Keratinocyte (primary cell): ENCODE measurements at regions not wholly inside any gene's neighbourhood (a gene's known extent, or its start where the extent isn't known, plus 50 kb on each side); places are given as distances from the start of the nearest gene placed in this dataset.

Experiments
- DNase-seq: peaks from one replicate; pipeline ENCODE4 v3.0.0-alpha.2; 2011; ENCODE audit warnings: low read depth, missing footprints, low spot score
- FAIRE-seq: peaks from 2 replicates; lab custom pipeline; 2011; peaks lifted over from hg19 to GRCh38; lab: Jason Lieb, UNC
- H2AFZ ChIP-seq: 2 replicates; pipeline ENCODE4 v1.6.0; 2012; ENCODE audit warnings: low read length, control low read depth, inconsistent platforms; ENCODE audit not compliant: control insufficient read depth
- H3K27ac ChIP-seq: 2 replicates; pipeline ENCODE4 v1.5.1; 2011; ENCODE audit warnings: low read length; ENCODE audit not compliant: control insufficient read depth, insufficient read depth
- H3K27me3 ChIP-seq: 3 replicates; pipeline ENCODE4 v1.6.0; 2011; ENCODE audit warnings: low read length; ENCODE audit not compliant: control insufficient read depth, insufficient read depth; ENCODE audit errors: extremely low read depth
- H3K36me3 ChIP-seq, 2 experiments: 2 replicates in 1 of 2; 3 replicates in 1 of 2; pipeline ENCODE4 v1.5.1; 2011; ENCODE audit warnings: low read length in 2 of 2, mild to moderate bottlenecking in 1 of 2; ENCODE audit not compliant: control insufficient read depth in 2 of 2, insufficient read depth in 2 of 2; ENCODE audit errors: extremely low read depth in 1 of 2
- H3K4me1 ChIP-seq: 3 replicates; pipeline ENCODE4 v1.5.1; 2011; ENCODE audit warnings: low read length; ENCODE audit not compliant: control insufficient read depth, insufficient read depth; ENCODE audit errors: extremely low read depth
- H3K4me2 ChIP-seq: 3 replicates; pipeline ENCODE4 v1.6.0; 2011; ENCODE audit warnings: low read depth, low read length; ENCODE audit not compliant: control insufficient read depth, insufficient read depth; ENCODE audit errors: extremely low read depth
- H3K4me3 ChIP-seq, 3 experiments: fragments of 200-600 bp in 1 of 3; sonication (generic) in 1 of 3; 2 replicates in 2 of 3; 3 replicates in 1 of 3; pipeline ENCODE4 v1.5.1; 2011 to 2016; ENCODE audit warnings: low read length in 3 of 3, mild to moderate bottlenecking in 3 of 3, control low read depth in 2 of 3, inconsistent platforms in 1 of 3, low read depth in 1 of 3, mixed read lengths in 1 of 3, mixed run types in 1 of 3, moderate library complexity in 1 of 3; ENCODE audit not compliant: control insufficient read depth in 2 of 3, insufficient read depth in 2 of 3; ENCODE audit errors: extremely low read depth in 1 of 3
- H3K79me2 ChIP-seq: 2 replicates; pipeline ENCODE4 v1.6.0; 2012; ENCODE audit warnings: low read length; ENCODE audit not compliant: control insufficient read depth, insufficient read depth
- H3K9ac ChIP-seq: 3 replicates; pipeline ENCODE4 v1.6.0; 2011; ENCODE audit warnings: low read length; ENCODE audit not compliant: control insufficient read depth, insufficient read depth; ENCODE audit errors: extremely low read depth
- H3K9me1 ChIP-seq: 3 replicates; pipeline ENCODE4 v1.6.0; 2011; ENCODE audit warnings: low read length; ENCODE audit not compliant: control insufficient read depth, insufficient read depth; ENCODE audit errors: extremely low read depth
- H3K9me3 ChIP-seq: 2 replicates; pipeline ENCODE4 v1.5.1; 2012; ENCODE audit warnings: low read depth, low read length; ENCODE audit not compliant: control insufficient read depth
- H4K20me1 ChIP-seq: 3 replicates; pipeline ENCODE4 v1.6.0; 2011; ENCODE audit warnings: low read length; ENCODE audit not compliant: control insufficient read depth, insufficient read depth; ENCODE audit errors: extremely low read depth
- CTCF ChIP-seq, 3 experiments: IDR thresholded peaks in 1 of 3; conservative IDR thresholded peaks in 1 of 3; optimal IDR thresholded peaks in 1 of 3; 2 replicates in 2 of 3; 3 replicates in 1 of 3; pipeline versions ENCODE3 to v1.5.1; 2011; ENCODE audit warnings: low read length in 3 of 3, mild to moderate bottlenecking in 3 of 3, moderate library complexity in 2 of 3, control low read depth in 1 of 3, inconsistent platforms in 1 of 3; ENCODE audit not compliant: insufficient read depth in 2 of 3; ENCODE audit errors: extremely low read depth in 1 of 3
- EZH2 ChIP-seq: IDR thresholded peaks from one replicate; pipeline ENCODE4 v1.6.1; 2012; ENCODE audit warnings: inconsistent platforms, mild to moderate bottlenecking, low read length, moderate library complexity
- dilution Hi-C: fragments of 300-500 bp; cut with MboI; formaldehyde crosslinking; loops from one replicate; pipeline ENCODE4 v1.7.0; 2020; ENCODE audit warnings: low sequenced_read_pairs; ENCODE audit not compliant: extremely low pct_ligation_motif_present

- H3K9ac ChIP-seq, result no peak overlapping the region
- no peak overlapping the region for H2AFZ ChIP-seq
- H3K27ac ChIP-seq, result no peak overlapping the region
- H3K9me3 ChIP-seq, result no peaks in the 10 kb centered on the region
- no peak overlapping the region for H3K4me3 ChIP-seq
- H3K36me3 ChIP-seq, result no peaks in the 10 kb centered on the region
- H4K20me1 ChIP-seq, result no peaks in the 10 kb centered on the region
- no peaks in the 10 kb centered on the region for H3K9me1 ChIP-seq
- H3K4me1 ChIP-seq, result no peaks in the 10 kb centered on the region
- TF ChIP-seq CTCF (optimal IDR thresholded peaks at IDR 0.05 in 1 of 3, IDR thresholded peaks at IDR 0.05 in 1 of 3, conservative IDR thresholded peaks at IDR 0.05 in 1 of 3; ENCODE audit: extremely low read depth in 1 of 3, insufficient read depth in 2 of 3, low read length in 3 of 3) (no peak), EZH2 (no peak)
- dilution Hi-C loops, result no loop called here
- DNase-seq (no peak), FAIRE-seq (no peak)
- H3K79me2 ChIP-seq, result no peaks in the 10 kb centered on the region
- H3K27me3 ChIP-seq, result no peaks in the 10 kb centered on the region
- no peak overlapping the region for H3K4me2 ChIP-seq
Measured at GRCh38 chr2:59254279-59254678, 1013.2 kb upstream of the FANCL start.

- Histone ChIP-seq H3K4me3 (no peak overlapping the region), H3K9ac (no peak overlapping the region), H3K9me3 (no peaks in the 10 kb centered on the region), H2AFZ (no peak overlapping the region), H3K9me1 (no peaks in the 10 kb centered on the region), H4K20me1 (no peaks in the 10 kb centered on the region), H3K27ac (no peak overlapping the region), H3K36me3 (no peaks in the 10 kb centered on the region), H3K27me3 (no peaks in the 10 kb centered on the region), H3K79me2 (no peaks in the 10 kb centered on the region), H3K4me1 (no peaks in the 10 kb centered on the region), H3K4me2 (no peak overlapping the region)
- no peak for TF ChIP-seq CTCF (optimal IDR thresholded peaks at IDR 0.05 in 1 of 3, IDR thresholded peaks at IDR 0.05 in 1 of 3, conservative IDR thresholded peaks at IDR 0.05 in 1 of 3; ENCODE audit: extremely low read depth in 1 of 3, insufficient read depth in 2 of 3, low read length in 3 of 3)
- no peak for TF ChIP-seq EZH2
- DNase-seq (no peak), FAIRE-seq (peak; percentile 13)
- dilution Hi-C loops, result no loop called here
Measured at GRCh38 chr2:59250307-59250677, 1009.2 kb upstream of the FANCL start.
